ENCODE measurements at regions not wholly inside any gene's neighbourhood (a gene's known extent, or its start where the extent isn't known, plus 50 kb on each side); places are given as distances from the start of the nearest gene placed in this dataset.
"Not testable (repeated sequence)": the region's sequence is repeated elsewhere in the genome, so short reads cannot be mapped to it uniquely, and the experiment has no call there.

- not testable (repeated sequence) for H3K4me3 Mint-ChIP-seq, DNase-seq, H3K4me1 Mint-ChIP-seq, H3K9me3 Mint-ChIP-seq, H3K36me3 Mint-ChIP-seq, H3K27ac Mint-ChIP-seq
- peaks cover 14% of the 10 kb centered on the region for H3K27me3 Mint-ChIP-seq
These were observed 51.2 kb upstream of the MB21D2 start for GRCh38 chr3:192968901-192969300.

- H3K27me3 Mint-ChIP-seq: peaks cover 5% of the 10 kb centered on the region
- no peak overlapping the region for H3K4me3 Mint-ChIP-seq
- no peaks in the 10 kb centered on the region for H3K4me1 Mint-ChIP-seq
- H3K36me3 Mint-ChIP-seq: no peaks in the 10 kb centered on the region
- H3K27ac Mint-ChIP-seq: no peak overlapping the region
- no peak for DNase-seq
- H3K9me3 Mint-ChIP-seq: peaks cover 6% of the 10 kb centered on the region
These were observed 63.0 kb upstream of the MB21D2 start for GRCh38 chr3:192980632-192981031.

- H3K36me3 Mint-ChIP-seq: no peaks in the 10 kb centered on the region
- H3K4me3 Mint-ChIP-seq: no peak overlapping the region
- H3K9me3 Mint-ChIP-seq: no peaks in the 10 kb centered on the region
- no peaks in the 10 kb centered on the region for H3K27me3 Mint-ChIP-seq
- no peaks in the 10 kb centered on the region for H3K4me1 Mint-ChIP-seq
- no peak overlapping the region for H3K27ac Mint-ChIP-seq
- DNase-seq: no peak
These were observed 68.7 kb upstream of the MB21D2 start for GRCh38 chr3:192986379-192986778.

- no peak overlapping the region for H3K4me3 Mint-ChIP-seq
- no peaks in the 10 kb centered on the region for H3K4me1 Mint-ChIP-seq
- DNase-seq: no peak
- no peaks in the 10 kb centered on the region for H3K36me3 Mint-ChIP-seq
- no peak overlapping the region for H3K27ac Mint-ChIP-seq
- H3K9me3 Mint-ChIP-seq: no peaks in the 10 kb centered on the region
- H3K27me3 Mint-ChIP-seq: no peaks in the 10 kb centered on the region
These were observed 73.7 kb upstream of the MB21D2 start for GRCh38 chr3:192991356-192991755.

- no peaks in the 10 kb centered on the region for H3K36me3 Mint-ChIP-seq
- no peaks in the 10 kb centered on the region for H3K4me1 Mint-ChIP-seq
- H3K27ac Mint-ChIP-seq: no peak overlapping the region
- peaks cover 4% of the 10 kb centered on the region for H3K9me3 Mint-ChIP-seq
- DNase-seq: no peak
- H3K4me3 Mint-ChIP-seq: no peak overlapping the region
- no peaks in the 10 kb centered on the region for H3K27me3 Mint-ChIP-seq
These were observed 74.7 kb upstream of the MB21D2 start for GRCh38 chr3:192992361-192992760.

GRCh38 chr3:192993411-192993810 is 75.8 kb upstream of the MB21D2 start:
- Mint-ChIP-seq H3K27me3 (no peaks in the 10 kb centered on the region), H3K27ac (no peak overlapping the region), H3K4me1 (no peaks in the 10 kb centered on the region), H3K36me3 (no peaks in the 10 kb centered on the region), H3K4me3 (no peak overlapping the region), H3K9me3 (peaks cover 4% of the 10 kb centered on the region)
- no peak for DNase-seq

- DNase-seq, H3K27me3 Mint-ChIP-seq, H3K4me1 Mint-ChIP-seq, H3K9me3 Mint-ChIP-seq, H3K36me3 Mint-ChIP-seq, H3K4me3 Mint-ChIP-seq, H3K27ac Mint-ChIP-seq: not testable (repeated sequence)
These were observed 83.5 kb upstream of the MB21D2 start for GRCh38 chr3:193001113-193001512.

GRCh38 chr3:193003624-193004023 is 86.0 kb upstream of the MB21D2 start:
- H3K4me1 Mint-ChIP-seq, DNase-seq, H3K27me3 Mint-ChIP-seq, H3K4me3 Mint-ChIP-seq, H3K9me3 Mint-ChIP-seq, H3K36me3 Mint-ChIP-seq, H3K27ac Mint-ChIP-seq: not testable (repeated sequence)

GRCh38 chr3:193008654-193009053 is 91.0 kb upstream of the MB21D2 start:
- DNase-seq: no peak
- Mint-ChIP-seq H3K27me3 (peaks cover 9% of the 10 kb centered on the region), H3K27ac (no peak overlapping the region), H3K4me3 (no peak overlapping the region), H3K36me3 (no peaks in the 10 kb centered on the region), H3K4me1 (peaks cover 7% of the 10 kb centered on the region), H3K9me3 (peaks cover 16% of the 10 kb centered on the region)

GRCh38 chr3:193010191-193010590 is 92.5 kb upstream of the MB21D2 start:
- Mint-ChIP-seq H3K9me3 (peaks cover 16% of the 10 kb centered on the region), H3K4me3 (no peak overlapping the region), H3K27me3 (peaks cover 9% of the 10 kb centered on the region), H3K36me3 (no peaks in the 10 kb centered on the region), H3K27ac (no peak overlapping the region), H3K4me1 (peaks cover 7% of the 10 kb centered on the region)
- DNase-seq: no peak

GRCh38 chr3:193011958-193012357 is 94.3 kb upstream of the MB21D2 start:
- Mint-ChIP-seq H3K27me3 (peaks cover 16% of the 10 kb centered on the region), H3K4me3 (no peak overlapping the region), H3K36me3 (no peaks in the 10 kb centered on the region), H3K4me1 (no peaks in the 10 kb centered on the region), H3K27ac (no peak overlapping the region), H3K9me3 (peaks cover 12% of the 10 kb centered on the region)
- no peak for DNase-seq

- H3K36me3 Mint-ChIP-seq: no peaks in the 10 kb centered on the region
- no peak overlapping the region for H3K4me3 Mint-ChIP-seq
- H3K27ac Mint-ChIP-seq: no peak overlapping the region
- H3K9me3 Mint-ChIP-seq: peaks cover 11% of the 10 kb centered on the region
- no peaks in the 10 kb centered on the region for H3K4me1 Mint-ChIP-seq
- DNase-seq: no peak
- peaks cover 18% of the 10 kb centered on the region for H3K27me3 Mint-ChIP-seq
These were observed 97.2 kb upstream of the MB21D2 start for GRCh38 chr3:193014902-193015301.

GRCh38 chr3:193016437-193016901 is 98.8 kb upstream of the MB21D2 start:
- no peak for DNase-seq
- Mint-ChIP-seq H3K4me1 (no peaks in the 10 kb centered on the region), H3K4me3 (no peak overlapping the region), H3K27ac (no peak overlapping the region), H3K27me3 (peaks cover 18% of the 10 kb centered on the region), H3K36me3 (no peaks in the 10 kb centered on the region), H3K9me3 (peaks cover 11% of the 10 kb centered on the region)

GRCh38 chr3:193021506-193022010 is 103.9 kb upstream of the MB21D2 start:
- H3K4me3 Mint-ChIP-seq: no peak overlapping the region
- DNase-seq: no peak
- H3K4me1 Mint-ChIP-seq: no peaks in the 10 kb centered on the region
- no peaks in the 10 kb centered on the region for H3K36me3 Mint-ChIP-seq
- H3K27me3 Mint-ChIP-seq: peaks cover 7% of the 10 kb centered on the region
- H3K27ac Mint-ChIP-seq: no peak overlapping the region
- no peaks in the 10 kb centered on the region for H3K9me3 Mint-ChIP-seq

GRCh38 chr3:193023218-193023617 is 105.6 kb upstream of the MB21D2 start:
- DNase-seq: no peak
- no peak overlapping the region for H3K4me3 Mint-ChIP-seq
- H3K27ac Mint-ChIP-seq: no peak overlapping the region
- H3K27me3 Mint-ChIP-seq: peaks cover 8% of the 10 kb centered on the region
- no peaks in the 10 kb centered on the region for H3K4me1 Mint-ChIP-seq
- no peaks in the 10 kb centered on the region for H3K9me3 Mint-ChIP-seq
- no peaks in the 10 kb centered on the region for H3K36me3 Mint-ChIP-seq

- Mint-ChIP-seq H3K27ac (no peak overlapping the region), H3K36me3 (no peaks in the 10 kb centered on the region), H3K9me3 (no peaks in the 10 kb centered on the region), H3K27me3 (peaks cover 3% of the 10 kb centered on the region), H3K4me1 (peaks cover 7% of the 10 kb centered on the region), H3K4me3 (no peak overlapping the region)
- no peak for DNase-seq
These were observed 110.6 kb upstream of the MB21D2 start for GRCh38 chr3:193028258-193028657.

- H3K36me3 Mint-ChIP-seq: no peaks in the 10 kb centered on the region
- DNase-seq: no peak
- no peaks in the 10 kb centered on the region for H3K9me3 Mint-ChIP-seq
- no peak overlapping the region for H3K4me3 Mint-ChIP-seq
- peaks cover 7% of the 10 kb centered on the region for H3K4me1 Mint-ChIP-seq
- no peak overlapping the region for H3K27ac Mint-ChIP-seq
- H3K27me3 Mint-ChIP-seq: peaks cover 3% of the 10 kb centered on the region
These were observed 112.1 kb upstream of the MB21D2 start for GRCh38 chr3:193029800-193030199.
